CD14-positive monocyte (primary cell): ENCODE measurements at regions not wholly inside any gene's neighbourhood (a gene's known extent, or its start where the extent isn't known, plus 50 kb on each side); places are given as distances from the start of the nearest gene placed in this dataset.

Source experiments
- DNase-seq, 3 donors: peaks; one replicate each; pipeline ENCODE4 v3.0.0-alpha.2; 2011 to 2022
- H2AFZ ChIP-seq: 2 replicates; pipeline ENCODE4 v1.6.0; 2012; ENCODE audit warnings: mild to moderate bottlenecking, low read depth, low read length, inconsistent platforms; ENCODE audit not compliant: insufficient read depth, poor library complexity, severe bottlenecking
- H3K27ac ChIP-seq, 2 donors: 1 replicate in 1 of 2; 2 replicates in 1 of 2; pipeline ENCODE4 v1.5.1; 2012 to 2013; ENCODE audit warnings: low read length in 2 of 2, control low read depth in 1 of 2, inconsistent platforms in 1 of 2, low read depth in 1 of 2, mild to moderate bottlenecking in 1 of 2
- H3K27me3 ChIP-seq, 2 donors: one replicate each; pipeline versions ENCODE4 v1.6.0 to v1.6.1; 2011 to 2013; ENCODE audit warnings: low read length in 2 of 2; ENCODE audit not compliant: control insufficient read depth in 2 of 2, insufficient read depth in 2 of 2
- H3K36me3 ChIP-seq, 2 donors: replicated peaks in 1 of 2; 1 replicate in 1 of 2; 2 replicates in 1 of 2; pipeline versions ENCODE4 v1.5.1 to v1.6.1; 2012 to 2013; ENCODE audit warnings: low read length in 2 of 2, control low read depth in 1 of 2, inconsistent platforms in 1 of 2, mild to moderate bottlenecking in 1 of 2; ENCODE audit not compliant: insufficient read depth in 2 of 2, control insufficient read depth in 1 of 2
- H3K4me1 ChIP-seq, 2 donors: 1 replicate in 1 of 2; 2 replicates in 1 of 2; pipeline versions ENCODE4 v1.5.1 to v1.6.1; 2012 to 2013; ENCODE audit warnings: low read length in 2 of 2, control low read depth in 1 of 2, inconsistent platforms in 1 of 2, mild to moderate bottlenecking in 1 of 2, moderate library complexity in 1 of 2; ENCODE audit not compliant: insufficient read depth in 2 of 2, control insufficient read depth in 1 of 2
- H3K4me2 ChIP-seq: replicated peaks from 2 replicates; pipeline ENCODE3; 2012; ENCODE audit warnings: low read length, moderate library complexity, mild to moderate bottlenecking; ENCODE audit not compliant: poor library complexity, severe bottlenecking; ENCODE audit errors: extremely low read depth
- H3K4me3 ChIP-seq, 3 experiments: fragments of 200-600 bp in 1 of 3; sonication (generic) in 1 of 3; replicated peaks in 1 of 3; 1 replicate in 2 of 3; 2 replicates in 1 of 3; pipeline ENCODE4 v1.5.1; 2011 to 2013; ENCODE audit warnings: low read length in 3 of 3, mild to moderate bottlenecking in 3 of 3, control low read depth in 2 of 3, low read depth in 2 of 3, inconsistent platforms in 1 of 3, moderate library complexity in 1 of 3
- H3K79me2 ChIP-seq: 2 replicates; pipeline ENCODE4 v1.6.0; 2012; ENCODE audit warnings: mild to moderate bottlenecking, control low read depth, inconsistent platforms, low read length, moderate library complexity; ENCODE audit not compliant: insufficient read depth
- H3K9ac ChIP-seq: 2 replicates; pipeline ENCODE4 v1.6.0; 2017; ENCODE audit warnings: low read length, mild to moderate bottlenecking; ENCODE audit not compliant: insufficient read depth, poor library complexity, severe bottlenecking
- H3K9me3 ChIP-seq, 2 donors: replicated peaks in 1 of 2; 1 replicate in 1 of 2; 2 replicates in 1 of 2; pipeline versions ENCODE4 v1.5.1 to v1.6.1; 2012 to 2013; ENCODE audit warnings: low read length in 2 of 2, control low read depth in 1 of 2; ENCODE audit not compliant: control insufficient read depth in 1 of 2, insufficient read depth in 1 of 2
- H4K20me1 ChIP-seq: 2 replicates; pipeline ENCODE4 v1.6.0; 2012; ENCODE audit warnings: mild to moderate bottlenecking, low read length, control low read depth, moderate library complexity; ENCODE audit not compliant: insufficient read depth
- H3K27ac Mint-ChIP-seq, 7 donors: one replicate each; pipeline ENCODE4 v1.8.0; 2020; ENCODE audit warnings: mild to moderate bottlenecking in 7 of 7, mixed read lengths in 7 of 7, moderate library complexity in 6 of 7, inconsistent platforms in 2 of 7
- H3K27me3 Mint-ChIP-seq, 3 donors: one replicate each; pipeline ENCODE4 v1.8.0; 2021 to 2022; ENCODE audit warnings: low read depth in 3 of 3, mild to moderate bottlenecking in 3 of 3, mixed read lengths in 3 of 3, moderate library complexity in 3 of 3, inconsistent platforms in 1 of 3
- H3K36me3 Mint-ChIP-seq, 2 donors: one replicate each; pipeline ENCODE4 v1.8.0; 2020; ENCODE audit warnings: mixed read lengths in 2 of 2, inconsistent platforms in 1 of 2, mild to moderate bottlenecking in 1 of 2
- H3K4me1 Mint-ChIP-seq: one replicate; pipeline ENCODE4 v1.8.0; 2020; ENCODE audit warnings: mild to moderate bottlenecking, mixed read lengths
- H3K4me3 Mint-ChIP-seq, 2 donors: one replicate each; pipeline ENCODE4 v1.8.0; 2020; ENCODE audit warnings: mild to moderate bottlenecking in 2 of 2, mixed read lengths in 2 of 2, moderate library complexity in 1 of 2
- H3K9me3 Mint-ChIP-seq, 7 donors: one replicate each; pipeline ENCODE4 v1.8.0; 2020 to 2022; ENCODE audit warnings: mixed read lengths in 7 of 7, mild to moderate bottlenecking in 6 of 7, moderate library complexity in 6 of 7, inconsistent platforms in 2 of 7
- CTCF ChIP-seq: fragments of 200-600 bp; IDR thresholded peaks from one replicate; pipeline ENCODE4 v1.8.0; 2022; ENCODE audit warnings: antibody characterized with exemption, mild to moderate bottlenecking
- WGBS: methylation state at CpG from one replicate; pipeline ENCODE4 v1.1.5; 2013; ENCODE audit warnings: missing lambda C conversion rate; ENCODE audit not compliant: insufficient coverage; 5-methylcytosine and 5-hydroxymethylcytosine counted together
- intact Hi-C, 2 donors: fragments of 100-400 bp; cut with micrococcal nuclease; formaldehyde crosslinking; loops; one replicate each; pipeline versions ENCODE4 v1.15.0 to v1.15.1; 2023

GRCh38 chr17:5687646-5688045 lies 103.3 kb upstream of the NLRP1 start:
- no peak for DNase-seq
- intact Hi-C loops, result no loop called here
- Mint-ChIP-seq H3K36me3 (no peaks in the 10 kb centered on the region), H3K9me3 (peaks cover 0 to 8% (median 0%) of the 10 kb centered on the region in 7 donors), H3K27ac (no peak overlapping the region), H3K4me1 (no peaks in the 10 kb centered on the region), H3K4me3 (no peak overlapping the region), H3K27me3 (peaks cover 3 to 26% (median 21%) of the 10 kb centered on the region in 3 donors)
- TF ChIP-seq CTCF, result no peak
- Histone ChIP-seq H2AFZ (no peak overlapping the region), H3K27ac (no peak overlapping the region), H3K4me2 (no peak overlapping the region), H3K4me1 (no peaks in the 10 kb centered on the region), H3K4me3 (no peak overlapping the region), H4K20me1 (no peaks in the 10 kb centered on the region), H3K27me3 (no peaks in the 10 kb centered on the region), H3K79me2 (no peaks in the 10 kb centered on the region), H3K9me3 (no peaks in the 10 kb centered on the region), H3K36me3 (no peaks in the 10 kb centered on the region), H3K9ac (no peak overlapping the region)
- 94% methylated on average over 3 of the region's 8 CpGs for WGBS

- Histone ChIP-seq H3K4me2 (no peak overlapping the region), H2AFZ (no peak overlapping the region), H3K4me3 (no peak overlapping the region), H3K4me1 (no peaks in the 10 kb centered on the region), H3K79me2 (no peaks in the 10 kb centered on the region), H3K9me3 (no peaks in the 10 kb centered on the region), H4K20me1 (no peaks in the 10 kb centered on the region), H3K36me3 (no peaks in the 10 kb centered on the region), H3K9ac (no peak overlapping the region), H3K27ac (no peak overlapping the region), H3K27me3 (no peaks in the 10 kb centered on the region)
- 91% methylated on average over 7 of the region's 9 CpGs for WGBS
- no peak for TF ChIP-seq CTCF
- Mint-ChIP-seq H3K27me3 (peaks cover 7 to 22% (median 11%) of the 10 kb centered on the region in 3 donors), H3K9me3 (peaks cover 0 to 3% (median 2%) of the 10 kb centered on the region in 7 donors), H3K27ac (no peak overlapping the region), H3K36me3 (no peaks in the 10 kb centered on the region), H3K4me1 (no peaks in the 10 kb centered on the region), H3K4me3 (no peak overlapping the region)
- DNase-seq, result no peak
- intact Hi-C loops, result no loop called here
Observed at GRCh38 chr17:5693821-5694220, 109.5 kb upstream of the NLRP1 start.
